ENCODE measurements at regions not wholly inside any gene's neighbourhood (a gene's known extent, or its start where the extent isn't known, plus 50 kb on each side); places are given as distances from the start of the nearest gene placed in this dataset.

- peak; percentile 5 for DNase-seq (ENCODE audit: low spot score)
- no peak overlapping the region for H3K4me3 ChIP-seq
- no peak overlapping the region for H3K27ac ChIP-seq
- no peak for TF ChIP-seq CTCF (IDR thresholded peaks at IDR 0.05)
Observed at GRCh38 chr21:31394309-31394708, 50.2 kb upstream of the TIAM1 start.
